ENCODE measurements at regions not wholly inside any gene's neighbourhood (a gene's known extent, or its start where the extent isn't known, plus 50 kb on each side); places are given as distances from the start of the nearest gene placed in this dataset.

DNA sequence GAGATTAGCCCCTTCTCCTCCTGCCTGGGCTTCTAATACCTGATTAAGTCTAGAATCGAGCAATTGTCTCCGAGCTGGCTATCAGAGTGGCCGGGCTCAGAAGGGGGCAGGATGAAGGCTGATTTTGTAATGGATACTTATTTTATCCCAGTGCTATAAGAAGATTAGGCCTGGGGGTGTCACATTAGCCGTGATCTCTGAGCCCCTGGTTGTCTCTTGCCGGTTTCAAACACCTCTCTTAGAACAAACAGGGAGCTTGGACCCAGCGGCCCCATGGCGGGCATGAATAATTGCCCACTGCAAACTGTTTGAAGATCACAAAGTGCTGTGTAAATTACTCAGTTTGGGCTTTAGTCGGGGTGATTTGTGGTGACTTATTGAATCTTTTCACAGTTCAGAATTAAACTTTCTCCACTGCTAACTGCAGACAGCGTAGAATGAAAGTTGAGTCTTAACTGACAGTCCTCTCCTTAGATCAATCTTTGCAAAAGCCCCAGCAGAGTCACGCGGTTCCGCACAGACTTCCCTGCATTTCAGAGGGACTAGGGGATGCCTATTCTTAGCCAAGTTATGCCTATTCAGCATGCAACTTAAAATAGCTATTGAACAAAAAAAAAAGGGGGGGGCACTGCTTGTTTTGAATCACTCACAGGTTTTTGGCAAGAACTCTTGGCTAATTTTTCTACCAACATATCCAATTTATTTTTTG, 200.6 kb upstream of the IRX1 start:
- TF ChIP-seq EP300 (IDR thresholded peaks at IDR 0.05) (no peak), POLR2A (IDR thresholded peaks at IDR 0.05) (no peak), POLR2AphosphoS5 (IDR thresholded peaks at IDR 0.05) (no peak)
- TF ChIP-seq, protein P1, sequence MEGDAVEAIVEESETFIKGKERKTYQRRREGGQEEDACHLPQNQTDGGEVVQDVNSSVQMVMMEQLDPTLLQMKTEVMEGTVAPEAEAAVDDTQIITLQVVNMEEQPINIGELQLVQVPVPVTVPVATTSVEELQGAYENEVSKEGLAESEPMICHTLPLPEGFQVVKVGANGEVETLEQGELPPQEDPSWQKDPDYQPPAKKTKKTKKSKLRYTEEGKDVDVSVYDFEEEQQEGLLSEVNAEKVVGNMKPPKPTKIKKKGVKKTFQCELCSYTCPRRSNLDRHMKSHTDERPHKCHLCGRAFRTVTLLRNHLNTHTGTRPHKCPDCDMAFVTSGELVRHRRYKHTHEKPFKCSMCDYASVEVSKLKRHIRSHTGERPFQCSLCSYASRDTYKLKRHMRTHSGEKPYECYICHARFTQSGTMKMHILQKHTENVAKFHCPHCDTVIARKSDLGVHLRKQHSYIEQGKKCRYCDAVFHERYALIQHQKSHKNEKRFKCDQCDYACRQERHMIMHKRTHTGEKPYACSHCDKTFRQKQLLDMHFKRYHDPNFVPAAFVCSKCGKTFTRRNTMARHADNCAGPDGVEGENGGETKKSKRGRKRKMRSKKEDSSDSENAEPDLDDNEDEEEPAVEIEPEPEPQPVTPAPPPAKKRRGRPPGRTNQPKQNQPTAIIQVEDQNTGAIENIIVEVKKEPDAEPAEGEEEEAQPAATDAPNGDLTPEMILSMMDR (IDR thresholded peaks at IDR 0.05), result no peak
- 24 to 29% methylated on average over 12 of the region's 12 CpGs for WGBS, 2 donors
- Histone ChIP-seq H3K27me3 (peaks cover 0 to 4% (median 0%) of the 10 kb centered on the region in 3 donors), H3K4me1 (no peaks in the 10 kb centered on the region), H3K27ac (no peak overlapping the region), H3K4me3 (no peak overlapping the region), H3K9me3 (peaks cover 0 to 5% (median 0%) of the 10 kb centered on the region in 4 donors), H3K36me3 (no peaks in the 10 kb centered on the region)
- intact Hi-C loops (cut with DNase I), result no loop called here
- no peak for DNase-seq

DNA sequence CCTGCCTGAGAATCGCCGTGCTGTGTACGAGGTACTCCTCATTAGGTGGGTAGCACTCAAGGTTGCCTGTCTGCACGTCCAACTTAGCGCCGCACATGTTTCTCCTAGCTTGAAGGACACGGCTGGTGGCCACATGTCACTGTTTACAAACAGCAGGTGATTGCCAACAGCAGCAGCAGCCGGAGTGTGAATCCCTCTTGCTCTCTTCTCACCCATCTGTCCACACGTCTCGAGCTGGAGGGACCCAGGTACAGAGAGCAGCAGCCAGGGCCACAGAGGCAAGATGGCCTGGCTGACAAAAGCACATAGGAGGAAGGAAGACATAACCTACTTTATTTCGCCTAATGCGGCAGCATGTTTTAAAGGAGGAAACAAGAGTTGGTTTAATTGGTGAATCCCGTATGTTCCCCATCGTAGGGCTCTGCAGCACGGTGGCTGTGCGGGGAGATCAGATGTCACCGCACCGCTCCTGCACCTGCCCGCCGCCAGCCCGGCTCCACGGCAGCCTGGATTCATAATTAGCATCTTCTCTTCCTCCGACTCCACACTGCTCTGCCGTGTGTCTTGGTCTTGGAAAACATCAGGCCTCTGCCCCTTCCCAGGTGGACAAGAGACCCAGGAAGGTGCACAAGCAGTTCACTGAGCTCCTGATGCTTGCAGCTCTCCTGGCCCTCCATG, 201.6 kb upstream of the IRX1 start:
- Histone ChIP-seq H3K27me3 (peaks cover 0 to 4% (median 0%) of the 10 kb centered on the region in 3 donors), H3K27ac (no peak overlapping the region), H3K4me3 (no peak overlapping the region), H3K9me3 (peaks cover 0 to 3% (median 0%) of the 10 kb centered on the region in 4 donors), H3K4me1 (no peaks in the 10 kb centered on the region), H3K36me3 (no peaks in the 10 kb centered on the region)
- no peak for DNase-seq
- TF ChIP-seq, protein P1 (IDR thresholded peaks at IDR 0.05), result no peak
- TF ChIP-seq EP300 (IDR thresholded peaks at IDR 0.05), result no peak
- TF ChIP-seq POLR2AphosphoS5 (IDR thresholded peaks at IDR 0.05), result no peak
- no peak for TF ChIP-seq POLR2A (IDR thresholded peaks at IDR 0.05)
- intact Hi-C loops (cut with DNase I), result no loop called here
- WGBS, 2 donors, result 60 to 64% methylated on average over 24 of the region's 24 CpGs

DNA sequence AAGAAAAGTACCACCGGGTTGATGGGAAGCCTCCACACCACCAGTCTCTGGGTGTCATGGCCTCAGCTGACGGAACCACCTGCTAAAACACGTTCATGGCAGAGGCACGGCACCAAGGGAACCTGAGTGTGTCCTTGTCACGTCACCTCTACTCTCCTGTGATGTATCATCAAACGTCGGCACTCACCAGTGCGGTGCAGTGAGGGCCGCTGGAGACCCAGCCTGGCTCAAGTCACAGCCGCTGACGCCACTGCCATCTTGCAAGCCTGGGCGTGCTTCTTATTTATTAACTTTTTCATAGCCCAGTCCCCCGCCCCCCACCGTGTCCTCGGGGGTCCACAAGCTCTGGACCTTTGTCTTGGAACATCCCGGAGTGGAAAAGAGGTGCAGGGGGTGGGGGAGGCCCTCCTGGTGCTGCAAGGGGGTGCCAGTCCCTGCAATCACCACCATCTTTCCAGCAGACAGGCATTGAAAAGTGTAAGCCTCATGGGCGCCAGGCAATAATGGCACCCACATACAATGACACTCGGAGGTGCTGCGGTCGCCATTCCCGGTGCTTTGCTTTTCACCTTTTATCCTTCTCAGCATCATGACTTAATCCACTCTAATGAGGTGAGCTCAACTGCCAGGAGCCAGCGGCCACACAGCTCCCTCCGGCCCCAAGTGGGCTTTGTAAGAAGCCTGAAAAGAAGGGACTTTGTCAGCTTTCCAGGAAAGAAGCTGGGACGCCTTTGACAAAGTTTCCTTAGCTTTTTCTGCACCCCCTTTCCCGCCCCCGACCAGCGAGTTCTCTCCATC, 202.3 kb upstream of the IRX1 start:
- Histone ChIP-seq H3K27ac (no peak overlapping the region), H3K36me3 (no peaks in the 10 kb centered on the region), H3K4me1 (no peaks in the 10 kb centered on the region), H3K4me3 (no peak overlapping the region), H3K27me3 (peaks cover 0 to 4% (median 0%) of the 10 kb centered on the region in 3 donors), H3K9me3 (peaks cover 0 to 2% (median 0%) of the 10 kb centered on the region in 4 donors)
- no peak for DNase-seq
- intact Hi-C loops (cut with DNase I), result no loop called here
- WGBS, 2 donors, result 81 to 86% methylated on average over 27 of the region's 27 CpGs
- TF ChIP-seq EP300 (IDR thresholded peaks at IDR 0.05) (no peak), POLR2A (IDR thresholded peaks at IDR 0.05) (no peak), POLR2AphosphoS5 (IDR thresholded peaks at IDR 0.05) (no peak)
- TF ChIP-seq, protein P1 (IDR thresholded peaks at IDR 0.05), result no peak

DNA sequence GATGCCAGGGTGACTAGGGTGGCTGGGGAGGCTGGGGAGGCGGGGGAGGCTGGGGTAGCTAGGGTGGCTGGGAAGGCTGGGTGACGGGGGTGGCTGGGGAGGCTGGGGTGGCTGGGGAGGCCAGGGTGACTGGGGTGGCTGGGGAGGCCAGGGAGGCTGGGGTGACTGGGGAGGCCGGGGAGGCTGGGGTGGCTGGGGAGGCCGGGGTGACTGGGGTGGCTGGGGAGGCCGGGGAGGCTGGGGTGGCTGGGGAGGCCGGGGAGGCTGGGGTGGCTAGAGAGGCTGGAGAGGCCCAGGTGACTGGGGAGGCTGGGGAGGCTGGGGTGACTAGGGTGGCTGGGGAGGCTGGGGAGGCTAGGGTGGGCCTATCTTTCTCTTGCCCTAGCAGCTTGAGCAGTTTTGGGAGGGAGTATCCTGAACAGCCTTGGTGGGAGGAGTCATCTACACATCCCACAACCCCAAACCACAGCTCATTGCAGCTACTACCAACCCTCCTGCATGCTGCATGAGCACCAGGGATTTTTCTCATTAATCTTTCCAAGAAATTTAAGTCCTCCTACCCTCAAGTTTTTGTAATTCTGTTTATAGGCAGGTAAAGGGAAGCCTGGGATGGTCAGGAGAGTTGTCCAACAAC, 203.2 kb upstream of the IRX1 start:
- no peaks in the 10 kb centered on the region for H3K4me1 ChIP-seq
- peaks cover 0 to 4% (median 0%) of the 10 kb centered on the region in 3 donors for H3K27me3 ChIP-seq
- intact Hi-C loops (cut with DNase I), result no loop called here
- WGBS, 2 donors, result 83 to 88% methylated on average over 6 of the region's 6 CpGs
- DNase-seq, result no peak
- no peaks in the 10 kb centered on the region for H3K36me3 ChIP-seq
- no peak overlapping the region for H3K27ac ChIP-seq
- H3K4me3 ChIP-seq, result no peak overlapping the region
- H3K9me3 ChIP-seq, result no peaks in the 10 kb centered on the region
- TF ChIP-seq POLR2AphosphoS5 (IDR thresholded peaks at IDR 0.05), result no peak
- no peak for TF ChIP-seq EP300 (IDR thresholded peaks at IDR 0.05)

Data from sigmoid colon (tissue), 6 donors.